ENCODE measurements at regions not wholly inside any gene's neighbourhood (a gene's known extent, or its start where the extent isn't known, plus 50 kb on each side); places are given as distances from the start of the nearest gene placed in this dataset.

DNA sequence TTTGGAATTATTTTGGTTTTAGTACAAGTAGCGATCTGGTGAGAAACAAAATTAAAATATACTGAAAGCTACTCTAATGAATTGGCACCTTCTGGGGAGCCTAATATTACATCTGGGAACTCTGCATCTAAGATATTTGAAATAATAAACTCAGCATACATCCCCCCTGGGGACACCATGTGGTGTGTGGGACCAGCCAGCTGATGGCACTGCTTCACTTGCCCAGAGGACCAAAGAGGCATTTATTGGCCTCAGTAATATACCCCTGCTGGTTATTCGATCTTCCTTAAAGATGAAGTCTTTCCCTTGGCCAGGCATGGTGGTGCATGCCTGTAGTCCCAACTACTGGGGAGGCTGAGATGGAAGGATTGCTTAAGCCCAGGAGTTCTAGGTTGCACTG is 195.1 kb upstream of the AUTS2 start:
- WGBS, 2 donors, result 82 to 85% methylated on average over 2 of the region's 2 CpGs

DNA sequence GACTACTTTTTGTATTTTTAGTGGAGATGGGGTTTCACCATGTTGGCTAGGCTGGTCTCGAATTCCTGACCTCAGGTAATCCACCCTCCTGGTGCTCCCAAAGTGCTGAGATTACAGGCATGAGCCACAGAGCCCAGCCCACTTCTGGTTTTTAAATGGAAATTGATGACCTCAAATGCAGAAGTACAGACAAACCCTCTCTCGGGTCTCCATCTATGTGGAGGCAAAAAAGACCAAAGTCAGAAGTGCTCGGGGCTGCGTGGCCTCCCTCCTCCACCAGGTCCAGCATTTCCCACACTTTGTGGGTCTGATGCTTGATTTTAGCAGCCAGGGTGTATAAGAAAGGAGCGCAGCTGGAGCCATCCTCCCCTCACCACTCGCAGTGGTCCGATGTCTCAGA is 187.3 kb upstream of the AUTS2 start:
- no peak for DNase-seq
- intact Hi-C loops (cut with DNase I), result no loop called here
- H3K36me3 ChIP-seq, result no peaks in the 10 kb centered on the region
- no peaks in the 10 kb centered on the region for H3K27me3 ChIP-seq
- no peaks in the 10 kb centered on the region for H3K9me3 ChIP-seq
- no peaks in the 10 kb centered on the region for H3K4me1 ChIP-seq
- H3K4me3 ChIP-seq (replicated peaks in 1 of 3), result no peak overlapping the region
- TF ChIP-seq, protein P1, sequence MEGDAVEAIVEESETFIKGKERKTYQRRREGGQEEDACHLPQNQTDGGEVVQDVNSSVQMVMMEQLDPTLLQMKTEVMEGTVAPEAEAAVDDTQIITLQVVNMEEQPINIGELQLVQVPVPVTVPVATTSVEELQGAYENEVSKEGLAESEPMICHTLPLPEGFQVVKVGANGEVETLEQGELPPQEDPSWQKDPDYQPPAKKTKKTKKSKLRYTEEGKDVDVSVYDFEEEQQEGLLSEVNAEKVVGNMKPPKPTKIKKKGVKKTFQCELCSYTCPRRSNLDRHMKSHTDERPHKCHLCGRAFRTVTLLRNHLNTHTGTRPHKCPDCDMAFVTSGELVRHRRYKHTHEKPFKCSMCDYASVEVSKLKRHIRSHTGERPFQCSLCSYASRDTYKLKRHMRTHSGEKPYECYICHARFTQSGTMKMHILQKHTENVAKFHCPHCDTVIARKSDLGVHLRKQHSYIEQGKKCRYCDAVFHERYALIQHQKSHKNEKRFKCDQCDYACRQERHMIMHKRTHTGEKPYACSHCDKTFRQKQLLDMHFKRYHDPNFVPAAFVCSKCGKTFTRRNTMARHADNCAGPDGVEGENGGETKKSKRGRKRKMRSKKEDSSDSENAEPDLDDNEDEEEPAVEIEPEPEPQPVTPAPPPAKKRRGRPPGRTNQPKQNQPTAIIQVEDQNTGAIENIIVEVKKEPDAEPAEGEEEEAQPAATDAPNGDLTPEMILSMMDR (IDR thresholded peaks at IDR 0.05), result no peak
- no peak for TF ChIP-seq POLR2A (IDR thresholded peaks at IDR 0.05)
- WGBS, 2 donors, result 84 to 89% methylated on average over 7 of the region's 7 CpGs
- H3K27ac ChIP-seq, result no peak overlapping the region

More for the DNA sequence above, 195.1 kb upstream of the AUTS2 start:
- Histone ChIP-seq H3K36me3 (no peaks in the 10 kb centered on the region), H3K27me3 (no peaks in the 10 kb centered on the region), H3K4me3 (replicated peaks in 1 of 3) (no peak overlapping the region), H3K9me3 (no peaks in the 10 kb centered on the region), H3K4me1 (no peaks in the 10 kb centered on the region), H3K27ac (no peak overlapping the region)
- intact Hi-C loops (cut with DNase I), result no loop called here
- DNase-seq, result peak in 1 of 2 donors; percentile 5
- TF ChIP-seq POLR2A (IDR thresholded peaks at IDR 0.05), result no peak
- TF ChIP-seq, protein P1 (IDR thresholded peaks at IDR 0.05), result peak in 2 of 6 experiments; percentile 19 to 21

DNA sequence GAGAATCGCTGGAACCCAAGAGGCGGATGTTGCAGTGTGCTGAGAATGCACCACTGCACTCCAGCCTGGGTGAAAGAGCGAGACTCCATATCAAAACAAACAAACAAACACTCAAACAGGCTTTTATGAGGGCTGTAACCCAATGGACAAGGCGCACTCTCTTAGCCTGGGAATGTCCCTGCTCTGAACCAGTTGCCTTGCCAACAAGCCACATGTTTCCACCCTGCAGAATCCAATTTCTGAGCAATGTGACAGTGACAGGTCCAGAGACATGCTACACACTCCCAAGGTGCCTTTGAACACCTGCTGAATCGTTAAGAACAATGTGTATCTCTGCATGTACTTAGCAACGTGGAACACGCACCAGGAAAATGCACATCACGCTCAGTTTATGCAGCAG is 186.8 kb upstream of the AUTS2 start:
- no peaks in the 10 kb centered on the region for H3K4me1 ChIP-seq
- H3K9me3 ChIP-seq, result no peaks in the 10 kb centered on the region
- no peak overlapping the region for H3K27ac ChIP-seq
- no peak overlapping the region for H3K4me3 ChIP-seq (replicated peaks in 1 of 3)
- intact Hi-C loops (cut with DNase I), result no loop called here
- H3K27me3 ChIP-seq, result no peaks in the 10 kb centered on the region
- H3K36me3 ChIP-seq, result no peaks in the 10 kb centered on the region
- no peak for TF ChIP-seq POLR2A (IDR thresholded peaks at IDR 0.05)
- TF ChIP-seq, protein P1 (IDR thresholded peaks at IDR 0.05), result no peak
- WGBS, 2 donors, result 86 to 94% methylated on average over 8 of the region's 8 CpGs
- DNase-seq, result no peak

DNA sequence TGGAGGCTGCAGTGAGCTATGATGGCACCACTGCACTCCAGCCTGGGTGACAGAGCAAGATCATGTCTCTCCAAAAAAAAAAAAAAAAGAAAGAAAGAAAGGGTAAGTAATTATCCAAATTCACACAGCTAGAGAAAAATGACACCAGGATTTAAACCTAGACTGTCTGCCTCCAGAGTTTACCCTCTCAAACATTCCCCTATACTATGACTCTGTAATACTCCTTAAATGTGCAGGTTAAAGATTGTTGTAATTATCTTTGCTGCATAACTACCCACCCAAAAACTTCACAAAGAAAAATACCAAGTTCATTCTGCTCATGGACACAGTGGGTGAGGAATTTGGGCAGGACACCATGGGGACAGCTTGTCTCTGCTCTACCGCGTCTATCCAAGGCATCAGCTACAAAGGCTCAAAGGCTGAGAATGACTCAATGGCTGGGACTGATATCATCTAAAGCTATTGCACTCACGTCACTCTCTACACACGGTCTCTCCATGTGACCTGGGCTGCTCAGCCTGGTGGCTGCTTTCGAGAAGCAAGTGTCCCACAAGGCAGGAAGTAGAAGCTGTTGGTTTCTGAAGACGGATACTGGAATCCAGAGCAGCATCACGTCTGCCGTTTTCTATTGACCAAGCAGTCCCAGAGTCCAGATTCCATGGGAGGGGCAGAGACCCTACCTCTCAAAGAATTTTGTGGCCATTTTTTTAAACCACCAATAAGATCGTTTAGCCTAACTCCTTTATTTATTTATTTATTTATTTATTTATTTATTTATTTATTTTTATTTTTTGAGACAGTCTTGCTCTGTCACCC is 185.7 kb upstream of the AUTS2 start:
- intact Hi-C loops (cut with DNase I), result no loop called here
- Histone ChIP-seq H3K27me3 (no peaks in the 10 kb centered on the region), H3K27ac (no peak overlapping the region), H3K36me3 (no peaks in the 10 kb centered on the region), H3K4me3 (replicated peaks in 1 of 3) (no peak overlapping the region), H3K9me3 (no peaks in the 10 kb centered on the region), H3K4me1 (no peaks in the 10 kb centered on the region)
- peak in 1 of 2 donors; percentile 12 for DNase-seq
- 44 to 54% methylated on average over 9 of the region's 9 CpGs for whole genome bisulfite sequencing, 2 donors
- TF ChIP-seq POLR2A (IDR thresholded peaks at IDR 0.05), result no peak
- TF ChIP-seq, protein P1 (IDR thresholded peaks at IDR 0.05), result no peak

DNA sequence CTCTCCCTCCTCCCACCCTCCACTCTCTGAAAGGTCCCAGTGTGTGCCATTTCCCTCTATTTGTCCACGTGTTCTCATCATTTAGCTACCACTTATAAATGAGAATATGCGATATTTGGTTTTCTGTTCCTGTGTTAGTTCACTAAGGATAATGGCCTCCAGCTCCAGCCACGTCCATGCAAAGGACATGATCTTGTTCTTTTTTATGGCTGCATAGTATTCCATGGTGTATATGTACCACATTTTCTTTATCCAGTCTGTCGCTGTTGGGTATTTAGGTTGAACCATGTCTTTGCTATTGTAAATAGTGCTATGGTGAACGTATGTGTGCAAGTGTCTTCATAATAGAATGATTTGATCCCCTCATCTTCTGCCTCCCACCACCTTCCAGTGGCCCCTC is 183.7 kb upstream of the AUTS2 start:
- intact Hi-C loops (cut with DNase I), result no loop called here
- no peak for DNase-seq
- TF ChIP-seq, protein P1 (IDR thresholded peaks at IDR 0.05), result no peak
- TF ChIP-seq POLR2A (IDR thresholded peaks at IDR 0.05), result no peak
- H3K27ac ChIP-seq, result no peak overlapping the region
- H3K4me3 ChIP-seq (replicated peaks in 1 of 3), result no peak overlapping the region
- peaks cover 0 to 4% of the 10 kb centered on the region in 2 donors for H3K4me1 ChIP-seq
- 94% methylated on average over 5 of the region's 5 CpGs for WGBS, 2 donors
- H3K9me3 ChIP-seq, result no peaks in the 10 kb centered on the region
- H3K36me3 ChIP-seq, result no peaks in the 10 kb centered on the region
- no peaks in the 10 kb centered on the region for H3K27me3 ChIP-seq
